HG03135 (cell line): ENCODE measurements at regions not wholly inside any gene's neighbourhood (a gene's known extent, or its start where the extent isn't known, plus 50 kb on each side); places are given as distances from the start of the nearest gene placed in this dataset.

ENCODE experiments used
- ATAC-seq: cut with Tn5 transposase; IDR thresholded peaks from one replicate; pipeline ENCODE4 v1.9.1; 2021; ENCODE audit warnings: mild to moderate bottlenecking, moderate library complexity; ENCODE audit not compliant: unreplicated experiment

GRCh38 chr12:97082029-97082428 lies 175.0 kb downstream of the NEDD1 start:
- no peak for ATAC-seq

- no peak for ATAC-seq
These were observed 186.2 kb downstream of the NEDD1 start for GRCh38 chr12:97093187-97093683.

- no peak for ATAC-seq
These were observed 190.7 kb downstream of the NEDD1 start for GRCh38 chr12:97097734-97098133.

- no peak for ATAC-seq
These were observed 202.4 kb downstream of the NEDD1 start for GRCh38 chr12:97109441-97109840.

- ATAC-seq, result no peak
These were observed 205.1 kb downstream of the NEDD1 start for GRCh38 chr12:97112136-97112535.

GRCh38 chr12:97118796-97119375 lies 211.8 kb downstream of the NEDD1 start:
- ATAC-seq, result no peak

- no peak for ATAC-seq
These were observed 220.0 kb downstream of the NEDD1 start for GRCh38 chr12:97127061-97127460.

GRCh38 chr12:97131220-97131981 lies 224.3 kb downstream of the NEDD1 start:
- no peak for ATAC-seq

- no peak for ATAC-seq
These were observed 225.2 kb downstream of the NEDD1 start for GRCh38 chr12:97132270-97132669.

GRCh38 chr12:97134495-97134894 lies 227.4 kb downstream of the NEDD1 start:
- no peak for ATAC-seq

GRCh38 chr12:97140355-97140754 lies 233.3 kb downstream of the NEDD1 start:
- no peak for ATAC-seq

GRCh38 chr12:97142737-97143410 lies 235.8 kb downstream of the NEDD1 start:
- ATAC-seq, result no peak

- peak; percentile 100 for ATAC-seq
These were observed 242.0 kb downstream of the NEDD1 start for GRCh38 chr12:97148941-97149559.

GRCh38 chr12:97151481-97151880 lies 244.4 kb downstream of the NEDD1 start:
- no peak for ATAC-seq

GRCh38 chr12:97159377-97159776 lies 252.3 kb downstream of the NEDD1 start:
- no peak for ATAC-seq

- no peak for ATAC-seq
These were observed 253.2 kb downstream of the NEDD1 start for GRCh38 chr12:97160277-97160676.

GRCh38 chr12:97162173-97162572 lies 255.1 kb downstream of the NEDD1 start:
- ATAC-seq, result no peak

- no peak for ATAC-seq
These were observed 257.9 kb downstream of the NEDD1 start for GRCh38 chr12:97164936-97165335.

GRCh38 chr12:97167598-97167997 lies 260.5 kb downstream of the NEDD1 start:
- no peak for ATAC-seq

GRCh38 chr12:97168804-97169203 lies 261.7 kb downstream of the NEDD1 start:
- ATAC-seq, result no peak

- no peak for ATAC-seq
These were observed 263.0 kb downstream of the NEDD1 start for GRCh38 chr12:97169889-97170567.
